Lower leg skin (tissue), 4 donors: ENCODE measurements at regions not wholly inside any gene's neighbourhood (a gene's known extent, or its start where the extent isn't known, plus 50 kb on each side); places are given as distances from the start of the nearest gene placed in this dataset.

Source experiments
- DNase-seq, 2 donors: peaks; one replicate each; pipeline ENCODE4 v3.0.0-alpha.2; 2019; ENCODE audit warnings: low spot score in 2 of 2
- H3K4me3 ChIP-seq: fragments of 200-600 bp; sonication (generic); 2 replicates; pipeline ENCODE4 v1.5.1; 2017; ENCODE audit warnings: mild to moderate bottlenecking, low read depth; ENCODE audit not compliant: poor library complexity, severe bottlenecking
- POLR2A ChIP-seq, 2 donors: fragments of 450-650 bp; IDR thresholded peaks; one replicate each; pipeline ENCODE4 v1.6.1; 2016 to 2017; ENCODE audit warnings: antibody characterized with exemption in 2 of 2, mild to moderate bottlenecking in 1 of 2, moderate library complexity in 1 of 2
- WGBS, 2 donors: methylation state at CpG; one replicate each; pipeline ENCODE4 v1.1.5; 2018; 5-methylcytosine and 5-hydroxymethylcytosine counted together
- intact Hi-C: fragments of 100-400 bp; cut with DNase I; formaldehyde crosslinking; loops from one replicate; pipeline ENCODE4 v1.15.0; 2023; ENCODE audit warnings: low total_unique reads
- TF ChIP-seq, protein P1 (sequence below), 3 donors: fragments of 450-650 bp; IDR thresholded peaks; one replicate each; pipeline ENCODE4 v1.5.1; 2016; ENCODE audit warnings: antibody characterized with exemption in 3 of 3, mild to moderate bottlenecking in 3 of 3, moderate library complexity in 2 of 3

DNA sequence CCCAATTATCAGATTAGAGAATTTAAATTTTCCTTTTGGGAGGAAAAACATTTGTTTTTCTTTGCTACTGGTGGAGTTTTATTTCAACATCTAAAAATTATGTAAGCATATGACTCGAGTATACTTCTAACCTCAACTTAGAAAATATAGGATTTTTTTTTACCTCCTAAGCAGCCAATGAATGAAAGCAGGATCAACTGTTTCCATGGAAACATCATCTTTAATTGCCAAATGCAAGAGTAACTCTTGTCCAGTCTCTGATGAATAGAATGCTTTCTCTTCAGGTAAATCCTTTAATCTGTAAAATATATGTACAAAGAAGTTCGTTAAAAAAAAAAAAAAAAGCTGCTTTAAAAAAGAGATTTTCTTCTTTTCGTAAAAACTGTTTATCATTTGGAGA lies 93.6 kb downstream of the CNTN3 start:
- H3K4me3 ChIP-seq: no peak overlapping the region
- intact Hi-C loops: no loop called here
- 79 to 83% methylated on average over 3 of the region's 3 CpGs for WGBS, 2 donors
- TF ChIP-seq, protein P1, sequence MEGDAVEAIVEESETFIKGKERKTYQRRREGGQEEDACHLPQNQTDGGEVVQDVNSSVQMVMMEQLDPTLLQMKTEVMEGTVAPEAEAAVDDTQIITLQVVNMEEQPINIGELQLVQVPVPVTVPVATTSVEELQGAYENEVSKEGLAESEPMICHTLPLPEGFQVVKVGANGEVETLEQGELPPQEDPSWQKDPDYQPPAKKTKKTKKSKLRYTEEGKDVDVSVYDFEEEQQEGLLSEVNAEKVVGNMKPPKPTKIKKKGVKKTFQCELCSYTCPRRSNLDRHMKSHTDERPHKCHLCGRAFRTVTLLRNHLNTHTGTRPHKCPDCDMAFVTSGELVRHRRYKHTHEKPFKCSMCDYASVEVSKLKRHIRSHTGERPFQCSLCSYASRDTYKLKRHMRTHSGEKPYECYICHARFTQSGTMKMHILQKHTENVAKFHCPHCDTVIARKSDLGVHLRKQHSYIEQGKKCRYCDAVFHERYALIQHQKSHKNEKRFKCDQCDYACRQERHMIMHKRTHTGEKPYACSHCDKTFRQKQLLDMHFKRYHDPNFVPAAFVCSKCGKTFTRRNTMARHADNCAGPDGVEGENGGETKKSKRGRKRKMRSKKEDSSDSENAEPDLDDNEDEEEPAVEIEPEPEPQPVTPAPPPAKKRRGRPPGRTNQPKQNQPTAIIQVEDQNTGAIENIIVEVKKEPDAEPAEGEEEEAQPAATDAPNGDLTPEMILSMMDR (IDR thresholded peaks at IDR 0.05): no peak
- TF ChIP-seq POLR2A (IDR thresholded peaks at IDR 0.05): no peak
- no peak for DNase-seq

DNA sequence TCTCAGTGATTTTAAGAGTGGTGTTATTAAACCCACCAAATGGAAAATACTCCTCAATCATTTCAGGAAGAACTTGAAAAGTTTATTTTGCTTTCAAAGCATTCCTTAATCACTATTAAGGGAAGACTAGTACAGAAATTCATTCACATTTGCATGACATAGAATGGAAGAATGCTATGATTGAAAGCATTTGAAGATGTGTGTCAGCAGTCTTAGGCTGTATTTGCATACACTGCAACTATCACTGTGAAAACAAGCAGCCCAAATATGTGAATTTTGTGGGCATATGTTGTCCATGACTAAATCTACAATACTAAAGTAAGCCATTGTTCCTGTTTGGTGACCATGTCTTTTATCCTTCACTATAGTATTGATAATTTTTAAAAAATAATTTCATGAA lies 95.8 kb downstream of the CNTN3 start:
- intact Hi-C loops: no loop called here

DNA sequence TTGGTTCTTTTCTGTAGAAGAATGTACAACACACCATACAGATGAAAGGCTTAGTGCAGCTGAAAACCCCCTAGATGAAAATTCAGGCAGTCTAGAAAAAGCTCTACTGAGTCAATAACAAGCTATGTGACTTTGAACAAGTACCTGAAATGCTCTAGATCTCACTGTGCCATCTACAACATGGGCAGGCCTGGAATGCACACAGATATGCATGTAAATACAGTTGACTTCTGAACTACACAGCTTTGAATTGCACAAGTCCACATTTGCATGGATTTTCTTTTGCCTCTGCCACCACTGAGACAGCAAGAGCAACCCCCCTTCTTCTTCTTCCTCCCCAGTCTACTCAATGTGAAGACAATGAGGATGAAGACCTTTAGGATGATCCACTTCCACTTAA lies 98.4 kb downstream of the CNTN3 start:
- no peak for DNase-seq
- TF ChIP-seq POLR2A (IDR thresholded peaks at IDR 0.05): no peak
- TF ChIP-seq, protein P1 (IDR thresholded peaks at IDR 0.05): no peak
- intact Hi-C loops: no loop called here

More for the DNA sequence above, 95.8 kb downstream of the CNTN3 start:
- TF ChIP-seq, protein P1 (IDR thresholded peaks at IDR 0.05): no peak
- TF ChIP-seq POLR2A (IDR thresholded peaks at IDR 0.05): no peak
- H3K4me3 ChIP-seq: no peak overlapping the region
- DNase-seq: no peak

DNA sequence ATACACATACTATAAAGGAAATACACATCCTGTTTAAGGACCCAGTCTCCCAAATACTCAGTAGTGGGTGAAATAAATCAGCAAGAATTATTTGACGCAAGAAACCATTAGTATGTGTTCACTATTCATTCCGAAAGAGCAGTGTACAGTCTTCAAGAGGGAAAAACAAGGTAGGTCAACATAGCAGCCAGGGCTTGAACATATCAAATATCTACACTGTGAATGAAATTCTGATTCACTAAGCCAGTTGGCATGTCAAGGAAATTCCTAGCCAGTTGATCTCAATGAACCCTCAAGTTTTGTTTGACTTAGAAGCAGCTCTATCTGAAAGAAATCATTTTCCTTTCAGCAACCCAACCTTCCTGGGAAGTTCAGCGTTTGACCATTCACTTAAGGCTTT lies 99.0 kb downstream of the CNTN3 start:
- intact Hi-C loops: no loop called here
- TF ChIP-seq, protein P1 (IDR thresholded peaks at IDR 0.05): no peak
- TF ChIP-seq POLR2A (IDR thresholded peaks at IDR 0.05): no peak
- WGBS, 2 donors: 91 to 93% methylated on average over 3 of the region's 3 CpGs

More for the DNA sequence above, 98.4 kb downstream of the CNTN3 start:
- H3K4me3 ChIP-seq: no peak overlapping the region

DNA sequence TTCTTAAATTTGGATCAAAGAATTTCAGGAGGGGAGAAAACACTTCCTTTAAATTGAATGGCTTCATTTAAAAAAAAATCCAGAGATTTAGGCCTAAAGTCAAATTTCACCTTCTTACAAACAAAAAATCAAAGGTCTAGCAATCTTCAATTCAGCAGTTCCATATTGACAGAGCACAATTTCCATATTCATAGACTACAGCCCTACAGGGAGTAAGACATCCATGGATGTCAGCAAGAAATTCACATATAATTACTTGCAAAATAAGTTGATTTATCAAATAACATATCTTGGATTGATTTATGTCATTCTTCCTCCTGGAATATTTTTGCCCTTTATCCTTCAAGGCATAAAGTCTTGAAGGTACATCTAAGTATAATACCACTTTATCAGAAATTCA lies 103.4 kb downstream of the CNTN3 start:
- TF ChIP-seq POLR2A (IDR thresholded peaks at IDR 0.05): no peak
- TF ChIP-seq, protein P1 (IDR thresholded peaks at IDR 0.05): no peak
- intact Hi-C loops: no loop called here
- DNase-seq: no peak
- H3K4me3 ChIP-seq: no peak overlapping the region

More for the DNA sequence above, 99.0 kb downstream of the CNTN3 start:
- DNase-seq: no peak
- no peak overlapping the region for H3K4me3 ChIP-seq

DNA sequence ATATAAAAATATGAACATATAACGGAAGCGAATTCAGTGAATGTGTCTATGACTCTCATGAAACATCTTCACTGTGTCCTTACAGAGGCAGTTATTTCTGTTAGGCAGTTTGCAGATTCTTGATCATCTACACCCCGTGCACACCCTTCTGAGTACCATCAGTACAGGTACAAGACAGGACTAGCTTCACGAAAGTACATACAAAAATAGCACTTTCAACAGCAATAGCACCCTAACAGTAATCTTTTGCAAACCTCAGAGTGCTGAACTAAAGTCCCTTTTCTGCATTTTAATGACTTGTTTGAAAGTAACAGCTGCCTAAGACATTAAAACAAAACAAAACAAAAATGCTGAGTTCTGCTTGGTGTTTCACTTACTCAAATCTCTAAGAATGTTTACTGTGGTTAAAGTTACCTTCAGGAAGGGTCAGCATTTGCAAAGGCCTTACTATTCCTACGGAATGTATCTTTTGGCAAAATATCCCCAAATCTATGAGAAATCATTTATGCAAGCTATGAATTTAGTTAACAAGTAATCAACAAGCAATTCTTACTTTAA lies 104.1 kb downstream of the CNTN3 start:
- no peak overlapping the region for H3K4me3 ChIP-seq
- 83 to 87% methylated on average over 5 of the region's 5 CpGs for whole genome bisulfite sequencing, 2 donors
- TF ChIP-seq, protein P1 (IDR thresholded peaks at IDR 0.05): no peak
- no peak for TF ChIP-seq POLR2A (IDR thresholded peaks at IDR 0.05)
- no peak for DNase-seq
- intact Hi-C loops: no loop called here
